ENCODE measurements at regions not wholly inside any gene's neighbourhood (a gene's known extent, or its start where the extent isn't known, plus 50 kb on each side); places are given as distances from the start of the nearest gene placed in this dataset.
"Not testable (repeated sequence)": the region's sequence is repeated elsewhere in the genome, so short reads cannot be mapped to it uniquely, and the experiment has no call there.

GRCh38 chrX:51148848-51149247 is 183.8 kb upstream of the NUDT10 start:
- Histone ChIP-seq H3K4me1 (no peaks in the 10 kb centered on the region), H3K27ac (no peak overlapping the region), H3K27me3 (no peaks in the 10 kb centered on the region), H3K9me3 (no peaks in the 10 kb centered on the region), H3K4me3 (no peak overlapping the region), H3K36me3 (no peaks in the 10 kb centered on the region)
- no peak for DNase-seq
- no peak for TF ChIP-seq POLR2A (IDR thresholded peaks at IDR 0.05)
- TF ChIP-seq, protein P1, sequence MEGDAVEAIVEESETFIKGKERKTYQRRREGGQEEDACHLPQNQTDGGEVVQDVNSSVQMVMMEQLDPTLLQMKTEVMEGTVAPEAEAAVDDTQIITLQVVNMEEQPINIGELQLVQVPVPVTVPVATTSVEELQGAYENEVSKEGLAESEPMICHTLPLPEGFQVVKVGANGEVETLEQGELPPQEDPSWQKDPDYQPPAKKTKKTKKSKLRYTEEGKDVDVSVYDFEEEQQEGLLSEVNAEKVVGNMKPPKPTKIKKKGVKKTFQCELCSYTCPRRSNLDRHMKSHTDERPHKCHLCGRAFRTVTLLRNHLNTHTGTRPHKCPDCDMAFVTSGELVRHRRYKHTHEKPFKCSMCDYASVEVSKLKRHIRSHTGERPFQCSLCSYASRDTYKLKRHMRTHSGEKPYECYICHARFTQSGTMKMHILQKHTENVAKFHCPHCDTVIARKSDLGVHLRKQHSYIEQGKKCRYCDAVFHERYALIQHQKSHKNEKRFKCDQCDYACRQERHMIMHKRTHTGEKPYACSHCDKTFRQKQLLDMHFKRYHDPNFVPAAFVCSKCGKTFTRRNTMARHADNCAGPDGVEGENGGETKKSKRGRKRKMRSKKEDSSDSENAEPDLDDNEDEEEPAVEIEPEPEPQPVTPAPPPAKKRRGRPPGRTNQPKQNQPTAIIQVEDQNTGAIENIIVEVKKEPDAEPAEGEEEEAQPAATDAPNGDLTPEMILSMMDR (IDR thresholded peaks at IDR 0.05), result peak in 2 of 4 donors; percentile 16 to 22
- intact Hi-C loops (cut with DNase I), result no loop called here
- ATAC-seq, result no peak
- 23% methylated on average over 2 of the region's 2 CpGs for WGBS (ENCODE audit: insufficient coverage, low coverage, low lambda C conversion rate, missing lambda C conversion rate)

DNA sequence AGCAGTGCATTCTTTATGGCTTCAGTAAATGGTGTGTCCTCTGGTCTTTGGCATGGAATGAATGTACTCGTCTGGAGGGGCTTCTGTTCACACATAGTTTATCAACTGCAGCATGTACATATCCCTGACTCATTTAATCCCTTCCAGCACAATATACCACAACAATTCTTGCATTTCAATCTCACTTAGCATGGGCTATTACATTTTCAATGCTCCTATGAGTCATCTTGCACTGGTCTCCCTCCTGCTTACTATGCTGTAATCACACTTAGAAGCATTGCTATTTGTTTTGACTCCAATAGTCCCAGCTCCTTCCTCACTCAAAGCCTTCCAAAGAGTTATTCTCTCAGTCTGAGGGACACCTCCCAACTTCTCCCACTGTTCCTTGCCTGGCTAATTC is 180.9 kb upstream of the NUDT10 start:
- 0% methylated on average over 1 of the region's 1 CpG for WGBS (ENCODE audit: insufficient coverage, low coverage, low lambda C conversion rate, missing lambda C conversion rate)
- no peaks in the 10 kb centered on the region for H3K27me3 ChIP-seq
- no peak overlapping the region for H3K27ac ChIP-seq

DNA sequence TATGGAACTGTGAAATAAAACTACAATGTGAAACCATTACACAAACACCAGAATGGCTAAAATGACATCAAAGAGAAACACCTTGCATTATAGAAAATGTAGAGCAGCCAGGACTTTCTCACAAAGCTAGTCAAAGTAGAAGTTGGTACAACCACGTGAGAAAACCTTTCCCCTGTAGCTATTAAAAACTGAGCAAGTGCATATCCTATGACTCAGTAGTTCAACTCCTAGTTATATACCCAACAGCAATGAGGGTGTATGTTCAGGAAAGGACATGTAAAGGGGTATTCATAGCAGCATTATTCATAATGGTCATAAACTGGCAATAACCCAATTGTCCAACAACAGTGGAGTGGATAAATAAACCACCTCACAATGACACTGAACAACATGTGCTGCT is 177.5 kb upstream of the NUDT10 start:
- intact Hi-C loops (cut with DNase I), result no loop called here
- Histone ChIP-seq H3K4me3 (no peak overlapping the region), H3K27me3 (no peaks in the 10 kb centered on the region), H3K9me3 (no peaks in the 10 kb centered on the region), H3K27ac (no peak overlapping the region), H3K36me3 (no peaks in the 10 kb centered on the region), H3K4me1 (no peaks in the 10 kb centered on the region)
- DNase-seq, result no peak
- no peak for TF ChIP-seq POLR2A (IDR thresholded peaks at IDR 0.05)
- TF ChIP-seq, protein P1 (IDR thresholded peaks at IDR 0.05), result no peak
- 44% methylated on average over 1 of the region's 1 CpG for WGBS (ENCODE audit: insufficient coverage, low coverage, low lambda C conversion rate, missing lambda C conversion rate)
- no peak for ATAC-seq

More for the DNA sequence above, 180.9 kb upstream of the NUDT10 start:
- H3K36me3 ChIP-seq, result no peaks in the 10 kb centered on the region
- ATAC-seq, result no peak
- H3K9me3 ChIP-seq, result no peaks in the 10 kb centered on the region
- no peak overlapping the region for H3K4me3 ChIP-seq
- TF ChIP-seq POLR2A (IDR thresholded peaks at IDR 0.05), result no peak
- no peaks in the 10 kb centered on the region for H3K4me1 ChIP-seq
- DNase-seq, result no peak
- intact Hi-C loops (cut with DNase I), result no loop called here

- WGBS (ENCODE audit: insufficient coverage, low coverage, low lambda C conversion rate, missing lambda C conversion rate), result 27% methylated on average over 4 of the region's 4 CpGs
- Histone ChIP-seq H3K4me1 (no peaks in the 10 kb centered on the region), H3K4me3 (no peak overlapping the region), H3K9me3 (no peaks in the 10 kb centered on the region), H3K27me3 (no peaks in the 10 kb centered on the region), H3K27ac (no peak overlapping the region), H3K36me3 (no peaks in the 10 kb centered on the region)
- DNase-seq, result no peak
- ATAC-seq, result no peak
- intact Hi-C loops (cut with DNase I), result no loop called here
- TF ChIP-seq POLR2A (IDR thresholded peaks at IDR 0.05), result no peak
- TF ChIP-seq, protein P1 (IDR thresholded peaks at IDR 0.05), result no peak
Observed at GRCh38 chrX:51155566-51155965, 177.1 kb upstream of the NUDT10 start.

DNA sequence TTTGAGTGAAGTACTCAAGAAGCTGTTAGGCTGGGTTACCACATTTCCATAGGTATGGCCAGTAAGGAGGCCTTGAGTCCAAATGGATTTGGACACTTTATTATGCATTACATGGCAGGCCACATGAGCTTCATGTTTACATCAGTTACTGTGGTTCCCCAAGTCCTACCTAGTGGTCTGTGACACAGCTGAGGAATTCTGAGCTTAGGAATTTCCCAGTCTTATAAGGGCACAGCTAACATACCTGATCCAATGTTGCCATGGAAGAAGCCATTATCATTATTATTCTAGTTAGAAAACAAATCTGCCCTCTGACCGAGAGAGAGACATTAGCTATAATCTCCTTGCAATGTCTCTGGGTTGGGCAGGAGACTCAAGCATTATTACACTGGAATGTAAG is 174.4 kb upstream of the NUDT10 start:
- no peak overlapping the region for H3K4me3 ChIP-seq
- H3K27ac ChIP-seq, result no peak overlapping the region
- TF ChIP-seq, protein P1 (IDR thresholded peaks at IDR 0.05), result no peak
- no peak for TF ChIP-seq POLR2A (IDR thresholded peaks at IDR 0.05)
- DNase-seq (no peak), ATAC-seq (no peak)
- H3K9me3 ChIP-seq, result no peaks in the 10 kb centered on the region
- 23% methylated on average over 1 of the region's 1 CpG for WGBS (ENCODE audit: insufficient coverage, low coverage, low lambda C conversion rate, missing lambda C conversion rate)
- intact Hi-C loops (cut with DNase I), result no loop called here
- H3K4me1 ChIP-seq, result no peaks in the 10 kb centered on the region
- H3K27me3 ChIP-seq, result no peaks in the 10 kb centered on the region
- H3K36me3 ChIP-seq, result no peaks in the 10 kb centered on the region

DNA sequence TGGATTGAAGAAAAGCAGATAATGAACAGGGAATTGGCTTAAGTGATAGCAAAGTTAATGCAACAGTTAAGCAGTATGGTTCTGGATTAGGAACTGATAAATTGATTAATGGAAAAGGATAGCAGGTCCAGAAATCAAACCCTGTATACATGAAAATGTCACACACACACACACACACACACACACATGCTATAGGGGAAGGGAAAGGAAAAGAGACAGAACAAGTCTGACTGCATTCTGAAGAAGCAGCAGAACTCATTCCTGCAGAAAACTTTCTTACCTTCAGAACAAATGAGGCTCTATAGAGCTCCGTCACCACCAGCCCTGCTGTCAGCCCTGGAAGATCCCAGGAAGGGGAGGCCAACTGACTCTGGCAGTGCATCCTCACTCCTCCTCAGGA is 173.2 kb upstream of the NUDT10 start:
- intact Hi-C loops (cut with DNase I); ATAC-seq; H3K36me3 ChIP-seq; H3K9me3 ChIP-seq; H3K4me1 ChIP-seq; H3K27ac ChIP-seq; H3K4me3 ChIP-seq; DNase-seq; H3K27me3 ChIP-seq: not testable (repeated sequence)
- WGBS (ENCODE audit: insufficient coverage, low coverage, low lambda C conversion rate, missing lambda C conversion rate), result no CpG with 5 or more reads among the region's 1 CpG
